Naive thymus-derived CD4-positive, alpha-beta T cell (primary cell): ENCODE measurements at regions not wholly inside any gene's neighbourhood (a gene's known extent, or its start where the extent isn't known, plus 50 kb on each side); places are given as distances from the start of the nearest gene placed in this dataset.
A peak's percentile ranks its signal among the peaks of the same experiment; 100 is the strongest.

ENCODE experiments used
- ATAC-seq: fragments of 150-1000 bp; cut with Tn5 transposase; 2 replicates; pipeline ENCODE4 v1.10.0; 2021; ENCODE audit warnings: mild to moderate bottlenecking, moderate library complexity
- CTCF ChIA-PET: fragments of 350-600 bp; sonication (Branson Sonifier 250); formaldehyde crosslinking; loops from one replicate; lab custom pipeline; 2021; ENCODE audit warnings: antibody characterized with exemption; lab: Charles Lee
- POLR2A ChIA-PET: fragments of 350-600 bp; sonication (Branson Sonifier 250); formaldehyde crosslinking; loops from one replicate; lab custom pipeline; 2021; ENCODE audit warnings: antibody characterized with exemption, inconsistent platforms; lab: Charles Lee
- DNase-seq, 9 donors: peaks; one replicate each; pipeline versions ENCODE4 v3.0.0 to v3.0.0-alpha.2; 2020 to 2022; ENCODE audit warnings: mixed read lengths in 1 of 9
- H3K27ac ChIP-seq: one replicate; pipeline ENCODE4 v1.7.0; 2013; ENCODE audit warnings: mild to moderate bottlenecking, low read depth, low read length, moderate library complexity
- H3K27me3 ChIP-seq, 2 donors: one replicate each; pipeline ENCODE4 v1.7.0; 2013; ENCODE audit warnings: low read length in 2 of 2, mild to moderate bottlenecking in 2 of 2, moderate library complexity in 2 of 2; ENCODE audit not compliant: control insufficient read depth in 2 of 2, insufficient read depth in 2 of 2
- H3K36me3 ChIP-seq, 3 experiments: 1 replicate in 2 of 3; 2 replicates in 1 of 3; pipeline ENCODE4 v1.7.0; 2013; ENCODE audit warnings: low read length in 3 of 3, mild to moderate bottlenecking in 3 of 3, moderate library complexity in 1 of 3; ENCODE audit not compliant: insufficient read depth in 3 of 3, control insufficient read depth in 2 of 3
- H3K4me1 ChIP-seq, 2 donors: one replicate each; pipeline ENCODE4 v1.7.0; 2013; ENCODE audit warnings: low read length in 2 of 2, mild to moderate bottlenecking in 2 of 2, moderate library complexity in 1 of 2; ENCODE audit not compliant: control insufficient read depth in 2 of 2, insufficient read depth in 2 of 2
- H3K4me3 ChIP-seq: 2 replicates; pipeline ENCODE4 v1.7.0; 2013; ENCODE audit warnings: mild to moderate bottlenecking, low read length
- H3K9me3 ChIP-seq, 3 experiments: 1 replicate in 2 of 3; 2 replicates in 1 of 3; pipeline ENCODE4 v1.7.0; 2013; ENCODE audit warnings: low read length in 3 of 3; ENCODE audit not compliant: control insufficient read depth in 2 of 3
- H3K27ac Mint-ChIP-seq, 9 donors: one replicate each; pipeline ENCODE4 v1.8.0; 2020 to 2022; ENCODE audit warnings: mixed read lengths in 9 of 9, mild to moderate bottlenecking in 8 of 9, moderate library complexity in 5 of 9, inconsistent platforms in 2 of 9
- H3K27me3 Mint-ChIP-seq, 5 donors: one replicate each; pipeline ENCODE4 v1.8.0; 2021 to 2022; ENCODE audit warnings: mixed read lengths in 5 of 5, mild to moderate bottlenecking in 1 of 5
- H3K36me3 Mint-ChIP-seq, 5 donors: one replicate each; pipeline ENCODE4 v1.8.0; 2020 to 2022; ENCODE audit warnings: mixed read lengths in 5 of 5, mild to moderate bottlenecking in 3 of 5, inconsistent platforms in 1 of 5
- H3K4me1 Mint-ChIP-seq, 7 donors: one replicate each; pipeline ENCODE4 v1.8.0; 2020 to 2022; ENCODE audit warnings: mixed read lengths in 7 of 7, mild to moderate bottlenecking in 3 of 7, inconsistent platforms in 1 of 7
- H3K4me3 Mint-ChIP-seq, 10 donors: one replicate each; pipeline ENCODE4 v1.8.0; 2020 to 2022; ENCODE audit warnings: mild to moderate bottlenecking in 10 of 10, mixed read lengths in 10 of 10, moderate library complexity in 6 of 10, inconsistent platforms in 2 of 10
- H3K9me3 Mint-ChIP-seq, 11 donors: one replicate each; pipeline ENCODE4 v1.8.0; 2020 to 2022; ENCODE audit warnings: mixed read lengths in 11 of 11, mild to moderate bottlenecking in 4 of 11, inconsistent platforms in 1 of 11, moderate library complexity in 1 of 11
- intact Hi-C, 2 donors: fragments of 100-400 bp; cut with micrococcal nuclease; formaldehyde crosslinking; loops; one replicate each; pipeline ENCODE4 v1.15.1; 2023

GRCh38 chr1:84755216-84755615 lies 65.0 kb upstream of the SSX2IP start:
- intact Hi-C loops, result loop anchor here (10.0 kb wide), 2 partner anchors 90 to 450 kb away; partner anchors contain the start of gene SAMD13 (in 1 of the 2)
- H3K27ac ChIP-seq, result no peak overlapping the region
- ATAC-seq (no peak), DNase-seq (no peak)
- no peaks in the 10 kb centered on the region for H3K27me3 ChIP-seq
- POLR2A ChIA-PET, result no interaction called here
- CTCF ChIA-PET, result interaction anchor here (0.6 to 1.5 kb wide), 3 partner anchors 22 to 614 kb away, joined by 3 read pairs; no protein-coding TSS in a partner anchor
- peaks cover 4 to 29% (median 22%) of the 10 kb centered on the region in 5 donors for H3K27me3 Mint-ChIP-seq
- H3K36me3 Mint-ChIP-seq, result no peaks in the 10 kb centered on the region
- H3K9me3 ChIP-seq, result no peaks in the 10 kb centered on the region
- H3K36me3 ChIP-seq, result no peaks in the 10 kb centered on the region
- no peak overlapping the region for H3K4me3 Mint-ChIP-seq
- H3K4me1 ChIP-seq, result no peaks in the 10 kb centered on the region
- no peak overlapping the region for H3K4me3 ChIP-seq
- peaks cover 0 to 1% (median 0%) of the 10 kb centered on the region in 11 donors for H3K9me3 Mint-ChIP-seq
- peaks cover 7 to 12% (median 9%) of the 10 kb centered on the region in 7 donors for H3K4me1 Mint-ChIP-seq
- H3K27ac Mint-ChIP-seq, result no peak overlapping the region

- ChIA-PET CTCF (interaction anchor here (0.6 to 2.1 kb wide), 16 partner anchors 18 to 1029 kb away, joined by 3 to 15 read pairs (median 4); partner anchors contain the start of gene PRKACB), POLR2A (interaction anchor here (0.7 kb wide), 1 partner anchor 611 kb away, joined by 4 read pairs; the partner anchor contains the start of gene PRKACB)
- DNase-seq (no peak), ATAC-seq (no peak)
- Histone ChIP-seq H3K4me3 (no peak overlapping the region), H3K4me1 (no peaks in the 10 kb centered on the region), H3K36me3 (no peaks in the 10 kb centered on the region), H3K27ac (no peak overlapping the region), H3K27me3 (no peaks in the 10 kb centered on the region), H3K9me3 (no peaks in the 10 kb centered on the region)
- intact Hi-C loops, result loop anchor here (10.0 kb wide), 2 partner anchors 90 to 450 kb away; partner anchors contain the start of gene SAMD13 (in 1 of the 2)
- Mint-ChIP-seq H3K27me3 (peaks cover 9 to 29% (median 18%) of the 10 kb centered on the region in 5 donors), H3K4me3 (no peak overlapping the region), H3K36me3 (no peaks in the 10 kb centered on the region), H3K4me1 (peaks cover 6 to 12% (median 9%) of the 10 kb centered on the region in 7 donors), H3K27ac (peak overlapping the region in 1 of 9 donors; percentile 29), H3K9me3 (peaks cover 0 to 1% (median 0%) of the 10 kb centered on the region in 11 donors)
Measured at GRCh38 chr1:84754386-84754703, 64.1 kb upstream of the SSX2IP start.

GRCh38 chr1:84753516-84754385 lies 63.5 kb upstream of the SSX2IP start:
- intact Hi-C loops, result loop anchor here (1.0 to 10.0 kb wide), 14 partner anchors 63 to 848 kb away; partner anchors contain the start of genes CTBS (in 1 of the 2), SAMD13 (in 1 of the 2) and SSX2IP (in 1 of the 2)
- H3K27ac ChIP-seq, result no peak overlapping the region
- ChIA-PET CTCF (interaction anchor here (0.6 to 2.1 kb wide), 34 partner anchors 8 to 1029 kb away, joined by 3 to 15 read pairs (median 4); partner anchors contain the start of genes CTBS and PRKACB), POLR2A (interaction anchor here (0.7 kb wide), 1 partner anchor 610 kb away, joined by 4 read pairs; the partner anchor contains the start of gene PRKACB)
- DNase-seq (peak; percentile 47 to 77 (median 67)), ATAC-seq (peak; percentile 93)
- H3K27me3 ChIP-seq, result no peaks in the 10 kb centered on the region
- no peak overlapping the region for H3K4me3 ChIP-seq
- no peaks in the 10 kb centered on the region for H3K4me1 ChIP-seq
- Mint-ChIP-seq H3K27me3 (peaks cover 9 to 26% (median 18%) of the 10 kb centered on the region in 5 donors), H3K4me1 (peaks cover 0 to 7% (median 3%) of the 10 kb centered on the region in 7 donors), H3K4me3 (no peak overlapping the region), H3K9me3 (no peaks in the 10 kb centered on the region), H3K27ac (peak overlapping the region in 1 of 9 donors; percentile 29), H3K36me3 (no peaks in the 10 kb centered on the region)
- H3K9me3 ChIP-seq, result no peaks in the 10 kb centered on the region
- no peaks in the 10 kb centered on the region for H3K36me3 ChIP-seq

- H3K27me3 Mint-ChIP-seq, result peaks cover 12 to 30% (median 18%) of the 10 kb centered on the region in 5 donors
- ATAC-seq (no peak), DNase-seq (no peak)
- CTCF ChIA-PET, result interaction anchor here (1.1 to 1.3 kb wide), 2 partner anchors 609 to 818 kb away, joined by 4 to 5 read pairs; no protein-coding TSS in a partner anchor
- H3K9me3 ChIP-seq, result no peaks in the 10 kb centered on the region
- H3K9me3 Mint-ChIP-seq, result no peaks in the 10 kb centered on the region
- H3K27ac Mint-ChIP-seq, result no peak overlapping the region
- POLR2A ChIA-PET, result no interaction called here
- no peak overlapping the region for H3K4me3 Mint-ChIP-seq
- peaks cover 0 to 5% (median 3%) of the 10 kb centered on the region in 7 donors for H3K4me1 Mint-ChIP-seq
- H3K36me3 Mint-ChIP-seq, result no peaks in the 10 kb centered on the region
- intact Hi-C loops, result loop anchor here (10.0 kb wide), 2 partner anchors 85 to 445 kb away; partner anchors contain the start of gene SAMD13 (in 1 of the 2)
- H3K36me3 ChIP-seq, result no peaks in the 10 kb centered on the region
- H3K27ac ChIP-seq, result no peak overlapping the region
- H3K27me3 ChIP-seq, result no peaks in the 10 kb centered on the region
- no peaks in the 10 kb centered on the region for H3K4me1 ChIP-seq
- H3K4me3 ChIP-seq, result no peak overlapping the region
Measured at GRCh38 chr1:84750110-84750730, 60.0 kb upstream of the SSX2IP start.

GRCh38 chr1:84749427-84749826 lies 59.2 kb upstream of the SSX2IP start:
- Mint-ChIP-seq H3K4me3 (no peak overlapping the region), H3K27ac (no peak overlapping the region), H3K9me3 (no peaks in the 10 kb centered on the region), H3K27me3 (peaks cover 12 to 30% (median 18%) of the 10 kb centered on the region in 5 donors), H3K36me3 (no peaks in the 10 kb centered on the region), H3K4me1 (peaks cover 0 to 5% (median 3%) of the 10 kb centered on the region in 7 donors)
- no peak for ATAC-seq
- Histone ChIP-seq H3K27ac (no peak overlapping the region), H3K27me3 (no peaks in the 10 kb centered on the region), H3K9me3 (no peaks in the 10 kb centered on the region), H3K4me1 (no peaks in the 10 kb centered on the region), H3K4me3 (no peak overlapping the region), H3K36me3 (no peaks in the 10 kb centered on the region)
- no peak for DNase-seq
- intact Hi-C loops, result no loop called here
- CTCF ChIA-PET, result interaction anchor here (0.5 kb wide), 1 partner anchor 310 kb away, joined by 3 read pairs; no protein-coding TSS in a partner anchor
- POLR2A ChIA-PET, result no interaction called here

GRCh38 chr1:84748364-84748763 lies 58.1 kb upstream of the SSX2IP start:
- no peak overlapping the region for H3K27ac Mint-ChIP-seq
- Histone ChIP-seq H3K9me3 (no peaks in the 10 kb centered on the region), H3K4me1 (no peaks in the 10 kb centered on the region), H3K4me3 (no peak overlapping the region), H3K27ac (no peak overlapping the region), H3K36me3 (no peaks in the 10 kb centered on the region), H3K27me3 (no peaks in the 10 kb centered on the region)
- H3K27me3 Mint-ChIP-seq, result peaks cover 10 to 28% (median 17%) of the 10 kb centered on the region in 5 donors
- ATAC-seq (no peak), DNase-seq (no peak)
- POLR2A ChIA-PET, result no interaction called here
- H3K9me3 Mint-ChIP-seq, result no peaks in the 10 kb centered on the region
- intact Hi-C loops, result no loop called here
- CTCF ChIA-PET, result interaction anchor here (1.1 kb wide), 1 partner anchor 26 kb away, joined by 3 read pairs; no protein-coding TSS in a partner anchor
- peaks cover 0 to 3% (median 1%) of the 10 kb centered on the region in 7 donors for H3K4me1 Mint-ChIP-seq
- no peak overlapping the region for H3K4me3 Mint-ChIP-seq
- H3K36me3 Mint-ChIP-seq, result no peaks in the 10 kb centered on the region
